ENCODE measurements at regions not wholly inside any gene's neighbourhood (a gene's known extent, or its start where the extent isn't known, plus 50 kb on each side); places are given as distances from the start of the nearest gene placed in this dataset.
"Not testable (repeated sequence)": the region's sequence is repeated elsewhere in the genome, so short reads cannot be mapped to it uniquely, and the experiment has no call there.

GRCh38 chr5:3325972-3326840, 269.4 kb upstream of the IRX1 start:
- no peak for TF ChIP-seq CTCF (IDR thresholded peaks at IDR 0.05; ENCODE audit: low read depth, low read length)
- peak; percentile 5 for DNase-seq (ENCODE audit: low read depth, low spot score)
- H3K4me3 ChIP-seq (ENCODE audit: low read depth, low read length) = no peak overlapping the region
- in situ Hi-C loops (cut with HindIII; ENCODE audit: low sequenced_read_pairs) = no loop called here

GRCh38 chr5:3325201-3325971, 270.2 kb upstream of the IRX1 start:
- DNase-seq (ENCODE audit: low read depth, low spot score) = peak; percentile 29
- TF ChIP-seq CTCF (IDR thresholded peaks at IDR 0.05; ENCODE audit: low read depth, low read length) = no peak
- in situ Hi-C loops (cut with HindIII; ENCODE audit: low sequenced_read_pairs) = no loop called here
- no peak overlapping the region for H3K4me3 ChIP-seq (ENCODE audit: low read depth, low read length)

GRCh38 chr5:3324421-3325101, 271.1 kb upstream of the IRX1 start:
- in situ Hi-C loops (cut with HindIII; ENCODE audit: low sequenced_read_pairs) = no loop called here
- no peak for DNase-seq (ENCODE audit: low read depth, low spot score)
- H3K4me3 ChIP-seq (ENCODE audit: low read depth, low read length) = no peak overlapping the region
- TF ChIP-seq CTCF (IDR thresholded peaks at IDR 0.05; ENCODE audit: low read depth, low read length) = no peak

GRCh38 chr5:3323966-3324365, 271.7 kb upstream of the IRX1 start:
- H3K4me3 ChIP-seq (ENCODE audit: low read depth, low read length); in situ Hi-C loops (cut with HindIII; ENCODE audit: low sequenced_read_pairs); DNase-seq (ENCODE audit: low read depth, low spot score): not testable (repeated sequence)

- TF ChIP-seq CTCF (IDR thresholded peaks at IDR 0.05; ENCODE audit: low read depth, low read length) = no peak
- in situ Hi-C loops (cut with HindIII; ENCODE audit: low sequenced_read_pairs) = no loop called here
- no peak overlapping the region for H3K4me3 ChIP-seq (ENCODE audit: low read depth, low read length)
- no peak for DNase-seq (ENCODE audit: low read depth, low spot score)
Measured at GRCh38 chr5:3323144-3323543, 272.5 kb upstream of the IRX1 start.

GRCh38 chr5:3322642-3323041, 273.0 kb upstream of the IRX1 start:
- no peak overlapping the region for H3K4me3 ChIP-seq (ENCODE audit: low read depth, low read length)
- in situ Hi-C loops (cut with HindIII; ENCODE audit: low sequenced_read_pairs) = no loop called here
- DNase-seq (ENCODE audit: low read depth, low spot score) = no peak
- TF ChIP-seq CTCF (IDR thresholded peaks at IDR 0.05; ENCODE audit: low read depth, low read length) = no peak

Data from astrocyte of the spinal cord (primary cell).